ENCODE measurements at regions not wholly inside any gene's neighbourhood (a gene's known extent, or its start where the extent isn't known, plus 50 kb on each side); places are given as distances from the start of the nearest gene placed in this dataset.

DNA sequence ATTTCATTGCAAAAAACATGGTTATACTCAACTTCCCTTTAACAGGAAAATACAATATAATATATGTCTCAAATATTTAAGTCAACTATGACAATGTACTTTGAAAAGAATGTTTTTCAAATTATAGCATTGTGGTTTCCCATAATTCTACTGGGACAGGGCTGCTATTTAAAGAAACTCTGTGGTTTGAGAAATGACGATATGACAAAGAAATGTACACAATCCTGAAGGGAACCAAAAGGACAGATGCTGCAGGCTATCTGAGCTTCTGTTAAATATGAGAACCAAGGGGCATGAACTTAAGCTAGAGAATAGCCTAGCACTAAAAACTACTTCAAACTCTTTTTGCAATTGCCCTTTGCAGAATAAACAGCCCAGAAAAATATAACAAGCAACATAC, 415.9 kb downstream of the GRB14 start:
- in situ Hi-C loops (cut with HindIII; ENCODE audit: low pct_unique_long_range_greater_than_20kb, low sequenced_read_pairs) = no loop called here

DNA sequence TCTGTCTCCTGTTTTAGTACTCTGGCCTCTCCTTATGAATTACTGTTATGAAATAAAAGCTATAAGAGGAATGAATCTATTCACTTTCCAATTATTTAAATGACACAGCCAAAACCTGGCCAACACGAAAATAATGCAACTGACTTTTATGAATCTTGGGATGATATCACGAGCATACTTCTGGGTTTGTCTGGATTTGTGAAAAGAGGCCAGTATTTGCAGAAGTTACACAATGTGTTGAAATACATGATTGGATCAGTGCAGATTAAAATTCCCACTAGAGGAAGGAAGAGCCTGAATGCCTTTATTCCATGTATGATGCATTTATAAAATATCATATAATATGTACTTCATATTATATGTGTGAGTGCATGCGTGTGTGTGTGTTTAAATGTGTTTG, 418.2 kb downstream of the GRB14 start:
- in situ Hi-C loops (cut with HindIII; ENCODE audit: low pct_unique_long_range_greater_than_20kb, low sequenced_read_pairs) = no loop called here
- no peak for DNase-seq (ENCODE audit: low read depth)

More for the DNA sequence above, 415.9 kb downstream of the GRB14 start:
- DNase-seq (ENCODE audit: low read depth) = no peak

DNA sequence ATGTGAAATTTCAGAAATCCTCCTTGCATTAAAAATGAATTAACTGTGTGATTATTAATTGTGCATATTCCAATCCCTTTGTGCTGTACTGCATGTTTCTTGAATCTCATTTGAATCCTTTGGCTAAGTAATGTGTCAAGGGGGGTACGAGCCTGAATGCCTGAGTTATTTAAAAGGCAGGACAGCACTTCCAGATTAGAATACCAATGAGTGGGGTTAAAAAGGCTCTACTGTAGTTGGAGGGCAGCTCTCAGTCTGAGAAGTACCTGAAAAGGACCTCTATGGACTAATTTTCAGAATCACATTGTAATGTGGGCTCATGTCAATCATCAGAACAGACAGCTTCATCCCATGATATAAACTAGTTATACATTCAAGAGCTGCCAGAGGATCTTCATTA, 423.0 kb downstream of the GRB14 start:
- DNase-seq (ENCODE audit: low read depth) = no peak
- in situ Hi-C loops (cut with HindIII; ENCODE audit: low pct_unique_long_range_greater_than_20kb, low sequenced_read_pairs) = no loop called here

DNA sequence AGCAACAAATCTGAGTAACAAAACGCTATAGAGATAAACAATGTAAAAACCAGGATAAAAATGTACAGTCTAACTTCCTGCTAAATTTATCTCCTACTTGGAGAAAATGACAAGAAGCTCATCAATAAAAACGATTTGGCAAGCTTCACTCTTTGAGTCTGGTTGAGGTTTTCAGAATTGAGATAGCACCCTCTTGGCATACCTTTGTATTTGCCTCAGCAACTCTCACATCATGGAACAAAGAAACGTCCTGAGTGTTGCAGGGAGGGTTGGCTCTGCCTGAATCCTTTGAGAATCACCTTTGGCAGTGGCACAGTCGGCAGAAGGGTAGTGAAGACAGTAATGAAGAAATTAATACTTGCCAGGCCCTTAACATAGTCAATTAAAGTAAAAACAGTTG, 430.6 kb downstream of the GRB14 start:
- no peak for DNase-seq (ENCODE audit: low read depth)
- in situ Hi-C loops (cut with HindIII; ENCODE audit: low pct_unique_long_range_greater_than_20kb, low sequenced_read_pairs) = no loop called here

DNA sequence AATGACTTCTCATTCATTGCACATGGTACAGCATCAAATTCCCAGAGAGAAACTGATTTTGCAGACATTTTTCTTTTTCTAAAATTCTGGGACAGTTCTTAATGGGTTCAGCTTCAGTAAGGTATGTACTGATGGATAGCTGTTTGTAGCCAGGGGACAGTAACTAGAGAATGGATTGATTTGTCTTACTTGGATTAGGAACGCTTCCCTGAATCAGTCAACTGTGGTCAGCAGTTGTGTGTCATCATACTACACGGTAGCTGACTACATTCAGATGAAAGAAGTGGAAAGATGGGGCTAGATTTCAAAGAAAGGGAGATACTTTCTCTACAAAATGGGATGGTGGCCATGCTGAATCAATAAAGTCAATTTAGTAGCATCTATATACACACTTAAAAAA, 431.4 kb downstream of the GRB14 start:
- no peak for DNase-seq (ENCODE audit: low read depth)
- in situ Hi-C loops (cut with HindIII; ENCODE audit: low pct_unique_long_range_greater_than_20kb, low sequenced_read_pairs) = no loop called here

DNA sequence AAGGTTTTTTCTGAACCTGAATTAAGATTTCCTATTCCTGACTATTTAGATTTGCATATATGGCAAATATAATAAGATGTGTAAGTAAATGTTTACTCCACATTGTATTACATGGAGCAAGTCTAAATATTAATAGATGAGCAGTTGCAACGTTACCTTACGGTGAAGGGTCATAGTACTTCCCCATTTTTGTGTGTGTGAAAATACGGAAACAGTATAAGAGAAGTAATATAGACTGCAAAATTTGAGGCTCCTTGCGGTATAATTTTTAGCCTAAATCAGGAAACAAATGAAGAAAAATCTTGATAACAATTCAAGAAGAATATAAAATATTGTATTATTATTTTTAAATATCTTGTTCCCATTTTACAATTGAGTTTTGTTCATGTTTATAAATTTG, 434.2 kb downstream of the GRB14 start:
- in situ Hi-C loops (cut with HindIII; ENCODE audit: low pct_unique_long_range_greater_than_20kb, low sequenced_read_pairs) = no loop called here

DNA sequence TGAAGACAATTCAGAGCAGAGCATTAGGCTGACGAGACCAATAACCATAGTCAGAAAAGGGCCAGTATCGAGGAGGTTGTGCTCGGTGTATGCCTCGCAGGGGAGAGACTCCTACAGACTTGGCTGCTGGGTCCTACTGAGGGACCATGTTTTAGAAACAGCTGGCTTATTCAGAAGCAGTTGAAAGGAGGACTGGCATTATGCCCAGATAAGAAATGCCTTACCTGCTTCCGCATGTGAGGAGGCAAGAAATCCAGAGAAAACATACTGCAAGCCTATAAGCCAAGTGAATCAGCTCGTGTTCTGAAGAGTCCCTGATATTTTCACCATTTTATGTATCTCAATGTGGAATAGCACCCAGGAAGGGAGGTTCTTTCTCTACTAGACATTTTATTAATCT, 434.7 kb downstream of the GRB14 start:
- DNase-seq (ENCODE audit: low read depth) = no peak
- in situ Hi-C loops (cut with HindIII; ENCODE audit: low pct_unique_long_range_greater_than_20kb, low sequenced_read_pairs) = no loop called here

More for the DNA sequence above, 434.2 kb downstream of the GRB14 start:
- no peak for DNase-seq (ENCODE audit: low read depth)

DNA sequence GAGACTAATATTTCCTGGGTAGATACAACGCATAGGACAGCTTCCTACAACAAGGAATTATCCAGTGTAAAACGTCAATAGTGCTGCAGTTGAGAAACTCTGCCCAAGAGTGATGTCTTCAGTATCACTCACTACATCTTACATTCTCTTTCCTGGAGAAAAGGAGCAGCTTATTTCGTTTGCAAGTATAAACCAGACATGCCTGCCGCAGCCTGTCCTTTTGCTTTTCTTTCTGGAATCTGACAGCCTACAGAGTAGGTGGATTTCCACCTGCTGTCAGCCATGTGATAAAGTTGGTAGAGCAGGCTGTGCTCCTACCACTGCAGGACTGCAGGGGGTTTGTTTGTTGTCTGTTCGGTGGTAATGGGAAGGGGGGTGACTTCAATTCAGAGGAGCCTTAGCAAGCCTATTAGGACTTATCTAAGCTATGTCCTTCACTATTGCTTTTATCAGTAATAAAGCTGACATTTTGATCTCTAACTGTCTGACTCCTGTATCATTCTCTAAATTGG, 439.1 kb downstream of the GRB14 start:
- no peak for DNase-seq (ENCODE audit: low read depth)
- in situ Hi-C loops (cut with HindIII; ENCODE audit: low pct_unique_long_range_greater_than_20kb, low sequenced_read_pairs) = no loop called here

DNA sequence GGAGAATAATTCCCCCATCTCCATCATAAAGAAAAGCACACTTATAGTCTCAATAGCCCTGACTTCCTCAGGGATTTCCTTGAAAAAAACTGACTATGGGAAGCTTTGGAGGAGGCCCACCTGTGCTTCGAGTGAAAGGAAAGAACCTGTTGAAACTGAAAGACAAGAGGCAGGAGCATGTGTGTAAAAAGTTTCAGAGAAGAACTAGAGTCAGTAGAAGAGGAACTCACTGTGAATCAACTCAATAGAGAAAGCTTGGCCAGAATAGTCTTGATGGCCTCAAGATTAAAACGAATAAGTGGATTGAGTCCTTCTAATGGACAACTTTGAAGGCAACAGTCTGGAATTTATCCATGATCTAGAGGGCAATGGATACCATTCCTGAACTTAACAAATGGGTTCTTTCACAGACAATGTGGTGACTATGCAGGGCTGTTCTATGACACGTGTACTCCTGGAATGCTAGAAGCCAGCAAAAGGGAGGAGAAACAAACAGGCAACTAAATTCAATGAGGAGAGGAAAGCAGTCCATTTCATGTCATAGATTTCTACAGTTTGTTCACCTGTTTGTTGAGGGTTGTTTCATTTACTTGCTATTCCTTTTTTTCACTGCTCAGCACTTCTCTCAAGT, 442.3 kb downstream of the GRB14 start:
- peak; percentile 21 for DNase-seq (ENCODE audit: low read depth)
- in situ Hi-C loops (cut with HindIII; ENCODE audit: low pct_unique_long_range_greater_than_20kb, low sequenced_read_pairs) = no loop called here

DNA sequence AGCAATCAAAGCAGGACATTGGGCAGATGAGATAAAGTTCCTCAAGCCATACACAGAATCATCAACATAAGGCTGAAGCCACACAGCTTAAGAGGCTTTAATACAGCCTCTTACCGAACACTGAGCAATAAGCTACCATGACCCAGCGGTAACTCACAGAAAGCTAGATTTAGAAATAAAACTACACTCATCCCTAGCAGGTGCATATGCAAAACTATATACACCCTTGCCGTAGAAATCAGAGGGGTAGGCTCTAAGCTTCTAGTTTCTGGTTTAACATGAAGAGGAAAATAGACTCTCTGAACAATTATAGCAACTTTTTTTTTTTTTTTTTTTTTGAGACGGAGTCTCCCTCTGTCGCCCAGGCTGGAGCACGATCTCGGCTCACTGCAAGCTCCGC, 428.8 kb upstream of the FIGN start:
- no peak for DNase-seq (ENCODE audit: low read depth)
- in situ Hi-C loops (cut with HindIII; ENCODE audit: low pct_unique_long_range_greater_than_20kb, low sequenced_read_pairs) = no loop called here

DNA sequence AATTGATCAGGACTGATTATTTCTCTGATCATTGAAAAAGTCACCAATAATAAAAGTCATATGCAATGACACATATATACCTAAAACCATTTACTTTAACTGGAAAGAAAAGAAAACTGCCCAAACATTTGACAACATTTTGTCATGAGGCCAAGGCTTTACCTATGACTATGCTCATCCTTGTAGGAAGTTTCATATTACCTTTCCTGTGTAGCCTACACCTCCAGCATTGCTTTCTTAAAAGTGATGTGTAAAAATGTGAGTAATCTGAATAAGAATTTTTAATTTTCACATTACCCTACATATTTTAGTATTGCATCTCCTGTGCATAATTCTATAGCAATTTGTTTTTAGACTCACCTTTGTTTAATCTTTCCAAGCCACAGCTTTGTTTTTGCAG, 419.8 kb upstream of the FIGN start:
- in situ Hi-C loops (cut with HindIII; ENCODE audit: low pct_unique_long_range_greater_than_20kb, low sequenced_read_pairs) = no loop called here
- DNase-seq (ENCODE audit: low read depth) = no peak

DNA sequence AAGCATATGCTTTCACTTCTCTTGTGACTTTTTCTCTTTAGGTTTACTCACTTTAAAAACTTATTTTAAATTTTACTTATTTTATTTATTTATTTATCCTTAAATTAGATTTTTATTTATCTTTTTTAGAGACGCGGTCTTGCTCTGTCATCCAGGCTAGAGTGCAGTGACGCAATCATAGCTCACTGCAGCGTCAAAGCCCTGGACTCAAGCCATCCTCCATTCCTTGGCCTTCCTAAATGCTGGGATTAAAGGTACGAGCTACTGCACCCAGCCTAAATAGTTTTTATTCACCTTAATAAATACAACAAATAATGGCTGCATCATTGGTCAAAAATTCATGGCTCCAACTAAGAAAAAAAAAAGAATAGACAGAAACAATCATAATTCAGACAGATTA, 415.7 kb upstream of the FIGN start:
- no peak for DNase-seq (ENCODE audit: low read depth)
- in situ Hi-C loops (cut with HindIII; ENCODE audit: low pct_unique_long_range_greater_than_20kb, low sequenced_read_pairs) = no loop called here

DNA sequence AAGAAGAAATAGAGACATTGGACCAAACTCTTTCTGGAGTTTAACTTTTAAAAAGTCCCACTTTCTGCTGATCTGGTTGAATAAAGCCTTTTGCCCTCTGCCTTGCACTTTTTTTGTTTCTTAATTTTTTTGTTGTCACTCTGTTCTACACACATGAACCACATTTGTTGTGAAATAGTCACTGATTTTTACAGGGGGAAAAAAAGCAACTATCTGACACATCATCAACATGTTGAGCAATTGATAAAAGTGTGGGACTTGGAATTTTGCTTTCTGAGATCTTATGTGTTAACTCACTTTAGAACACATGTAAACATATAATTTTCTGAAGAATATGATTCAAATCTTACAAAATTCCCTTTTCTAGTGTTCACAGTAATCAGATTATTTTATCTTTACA, 414.8 kb upstream of the FIGN start:
- in situ Hi-C loops (cut with HindIII; ENCODE audit: low pct_unique_long_range_greater_than_20kb, low sequenced_read_pairs) = no loop called here
- no peak for DNase-seq (ENCODE audit: low read depth)

DNA sequence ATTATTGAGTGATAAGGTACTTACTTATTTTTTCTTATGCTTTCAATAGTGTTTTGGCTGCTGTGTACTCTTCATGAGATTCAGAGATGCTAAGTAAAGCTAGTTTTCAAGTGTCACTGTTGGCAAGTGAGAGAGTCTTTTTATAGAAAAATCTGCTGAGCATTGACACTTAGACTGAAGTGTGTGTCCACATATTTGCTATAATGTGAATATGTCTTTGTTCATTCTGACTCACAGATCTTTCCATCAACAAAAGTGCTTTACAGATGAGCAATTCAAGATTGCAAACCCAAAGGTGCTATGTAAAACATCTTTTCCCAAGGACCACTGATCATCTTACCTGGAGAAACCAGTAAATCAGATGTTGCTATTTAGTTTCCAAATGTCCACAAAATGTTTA, 410.6 kb upstream of the FIGN start:
- no peak for DNase-seq (ENCODE audit: low read depth)
- in situ Hi-C loops (cut with HindIII; ENCODE audit: low pct_unique_long_range_greater_than_20kb, low sequenced_read_pairs) = no loop called here

DNA sequence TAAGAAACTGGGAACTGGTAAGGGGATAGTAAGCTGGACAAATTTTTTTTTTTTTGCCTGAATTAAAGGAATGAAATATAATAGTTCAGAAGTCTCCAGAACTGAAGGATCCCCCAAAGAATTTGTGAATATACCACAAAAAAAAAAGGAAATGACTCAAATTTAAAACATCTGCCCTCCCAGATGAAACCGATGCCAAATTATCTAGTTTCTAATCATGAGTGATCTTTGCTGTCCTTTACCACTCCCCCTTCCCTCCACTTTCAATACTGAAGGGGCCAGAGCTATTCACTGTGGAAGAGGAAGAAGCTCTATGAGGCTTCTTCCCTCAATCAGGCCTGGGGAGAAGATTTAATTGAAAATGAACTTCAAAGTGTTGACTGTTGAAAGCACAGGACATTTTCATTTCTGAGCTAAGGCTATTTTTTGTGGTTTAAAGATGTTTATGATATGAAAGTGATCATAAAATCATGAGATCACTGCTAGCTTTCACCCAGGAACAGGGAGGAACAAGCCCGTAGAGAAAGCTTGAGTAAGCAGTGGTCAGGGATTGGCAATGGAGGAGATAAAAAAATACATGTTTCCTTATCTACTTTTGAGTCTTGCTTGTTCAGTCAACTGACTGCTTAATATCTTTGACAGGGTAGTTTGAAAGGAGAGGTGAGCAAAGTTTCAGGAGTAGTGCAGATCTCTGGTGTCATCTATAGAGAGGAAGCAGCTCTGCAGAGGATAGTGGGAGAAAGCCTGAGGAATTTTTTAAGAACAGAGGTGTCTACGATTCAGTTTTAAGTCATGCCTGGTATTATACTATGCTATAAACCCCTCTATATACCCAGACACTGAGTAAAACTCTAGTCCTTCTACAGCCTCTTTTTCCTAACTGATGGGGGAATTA, 409.5 kb upstream of the FIGN start:
- no peak for DNase-seq (ENCODE audit: low read depth)
- in situ Hi-C loops (cut with HindIII; ENCODE audit: low pct_unique_long_range_greater_than_20kb, low sequenced_read_pairs) = no loop called here

DNA sequence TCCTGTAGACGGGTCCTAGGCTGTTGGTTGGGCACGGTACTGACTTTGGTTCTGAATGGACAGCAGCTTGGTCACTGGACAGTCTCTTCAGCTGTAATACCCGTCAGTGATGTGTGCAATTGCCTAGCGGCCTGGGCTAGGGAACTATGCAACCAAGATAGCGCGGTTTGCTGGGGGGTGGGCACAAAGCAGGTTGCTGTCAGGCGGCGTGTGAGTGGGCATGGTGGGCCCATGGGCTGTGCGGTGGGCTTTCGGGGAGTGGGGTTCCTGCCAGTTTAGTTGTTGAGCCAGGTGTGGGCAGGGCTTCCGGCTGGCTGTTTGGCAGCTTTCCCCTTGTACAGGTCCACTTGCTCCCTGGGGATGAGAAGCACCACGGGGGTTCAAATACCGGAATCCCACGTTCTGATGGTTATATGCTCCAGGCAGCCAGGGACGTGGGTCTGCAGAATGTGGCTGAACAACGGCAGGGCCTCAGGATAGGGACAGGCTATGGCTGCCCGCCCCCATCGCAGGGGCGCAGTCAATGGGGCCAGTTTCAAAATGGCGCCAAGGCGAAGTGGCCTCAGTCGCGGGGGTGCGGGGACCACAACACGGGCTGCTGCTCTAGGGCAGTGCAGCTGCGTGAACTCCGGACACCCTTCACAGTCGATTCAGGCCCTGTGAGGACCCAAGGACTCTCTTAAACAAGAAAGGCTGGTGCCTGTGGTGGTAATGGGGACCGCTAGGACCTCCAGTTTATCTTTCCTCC, 407.5 kb upstream of the FIGN start:
- DNase-seq (ENCODE audit: low read depth) = no peak
- in situ Hi-C loops (cut with HindIII; ENCODE audit: low pct_unique_long_range_greater_than_20kb, low sequenced_read_pairs) = no loop called here

DNA sequence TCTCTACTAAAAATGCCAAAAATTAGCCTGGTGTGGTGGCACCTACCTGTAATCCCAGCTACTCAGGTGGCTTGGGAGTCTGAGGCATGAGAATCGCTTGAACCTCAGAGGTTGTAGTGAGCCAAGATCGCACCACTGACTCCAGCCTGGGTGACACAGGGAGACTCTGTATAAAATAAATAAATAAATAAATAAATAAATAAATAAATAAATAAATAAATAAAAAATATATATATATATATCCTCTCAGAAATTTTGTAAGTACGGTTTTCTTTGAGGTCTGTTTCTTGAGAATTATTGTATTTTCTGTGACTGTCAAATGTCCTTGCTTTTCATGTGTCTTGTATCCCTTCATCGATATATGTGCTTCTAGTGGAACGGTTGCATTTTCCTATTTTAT, 406.9 kb upstream of the FIGN start:
- in situ Hi-C loops (cut with HindIII; ENCODE audit: low pct_unique_long_range_greater_than_20kb, low sequenced_read_pairs) = no loop called here
- no peak for DNase-seq (ENCODE audit: low read depth)

DNA sequence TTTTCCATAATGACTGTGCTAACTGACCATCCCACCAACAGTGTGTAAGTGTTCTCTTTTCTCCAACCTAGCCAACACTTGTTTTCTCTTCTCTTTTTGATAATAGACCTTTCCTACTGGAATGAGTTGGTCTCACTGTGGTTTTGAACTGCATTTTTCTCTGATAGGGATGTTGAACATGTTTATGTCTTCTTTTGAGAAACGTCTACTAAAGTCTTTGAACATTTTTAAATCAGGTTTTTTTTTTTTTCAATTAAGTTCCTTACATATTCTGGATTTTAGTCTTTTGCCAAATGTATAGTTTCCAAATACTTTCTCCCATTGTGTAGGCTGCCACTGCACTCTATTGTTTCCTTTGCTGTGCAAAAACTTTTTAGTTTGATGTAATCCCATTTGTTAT, 405.5 kb upstream of the FIGN start:
- no peak for DNase-seq (ENCODE audit: low read depth)
- in situ Hi-C loops (cut with HindIII; ENCODE audit: low pct_unique_long_range_greater_than_20kb, low sequenced_read_pairs) = no loop called here

DNA sequence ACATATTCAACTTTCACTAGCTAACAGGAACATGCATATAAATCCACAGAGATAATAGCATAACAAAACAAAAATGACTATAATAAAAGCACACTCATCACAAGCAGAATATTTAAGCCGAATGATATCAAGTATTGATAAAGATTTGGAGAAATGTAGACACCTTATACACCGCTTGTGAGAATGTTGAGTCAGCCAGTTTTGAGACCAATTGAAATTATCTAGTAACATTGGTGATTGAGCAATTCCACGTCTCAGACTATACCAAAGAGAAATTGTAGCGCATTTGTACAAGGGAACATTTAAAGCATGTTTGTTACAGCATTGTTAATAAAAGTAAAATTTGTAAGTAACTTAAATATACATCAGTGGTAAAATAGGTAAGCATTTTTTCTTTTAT, 402.9 kb upstream of the FIGN start:
- in situ Hi-C loops (cut with HindIII; ENCODE audit: low pct_unique_long_range_greater_than_20kb, low sequenced_read_pairs) = no loop called here
- no peak for DNase-seq (ENCODE audit: low read depth)
